ENCODE measurements at regions not wholly inside any gene's neighbourhood (a gene's known extent, or its start where the extent isn't known, plus 50 kb on each side); places are given as distances from the start of the nearest gene placed in this dataset.

- H3K36me3 Mint-ChIP-seq (ENCODE audit: low read depth) = no peaks in the 10 kb centered on the region
- H3K27me3 Mint-ChIP-seq (ENCODE audit: low read depth) = no peaks in the 10 kb centered on the region
- no peak for TF ChIP-seq CTCF (conservative IDR thresholded peaks at IDR 0.05)
- H3K9me3 Mint-ChIP-seq = no peaks in the 10 kb centered on the region
- H3K4me3 Mint-ChIP-seq = no peak overlapping the region
- H3K27ac Mint-ChIP-seq (ENCODE audit: unreplicated experiment) = no peak overlapping the region
- DNase-seq (ENCODE audit: low read depth, low spot score) = no peak
- H3K4me1 Mint-ChIP-seq = peaks cover 9% of the 10 kb centered on the region
Observed at GRCh38 chr11:104738918-104739317, 159.3 kb downstream of the CASP12 start.

- no peak for DNase-seq (ENCODE audit: low read depth, low spot score)
- no peak overlapping the region for H3K27ac Mint-ChIP-seq (ENCODE audit: unreplicated experiment)
- peaks cover 9% of the 10 kb centered on the region for H3K4me1 Mint-ChIP-seq
- H3K36me3 Mint-ChIP-seq (ENCODE audit: low read depth) = no peaks in the 10 kb centered on the region
- no peaks in the 10 kb centered on the region for H3K27me3 Mint-ChIP-seq (ENCODE audit: low read depth)
- no peak overlapping the region for H3K4me3 Mint-ChIP-seq
- no peaks in the 10 kb centered on the region for H3K9me3 Mint-ChIP-seq
- TF ChIP-seq CTCF (conservative IDR thresholded peaks at IDR 0.05) = no peak
Observed at GRCh38 chr11:104738208-104738607, 160.1 kb downstream of the CASP12 start.

- no peak for DNase-seq (ENCODE audit: low read depth, low spot score)
- Mint-ChIP-seq H3K4me1 (peaks cover 9% of the 10 kb centered on the region), H3K36me3 (ENCODE audit: low read depth) (no peaks in the 10 kb centered on the region), H3K9me3 (no peaks in the 10 kb centered on the region), H3K4me3 (no peak overlapping the region), H3K27me3 (ENCODE audit: low read depth) (no peaks in the 10 kb centered on the region), H3K27ac (ENCODE audit: unreplicated experiment) (no peak overlapping the region)
- no peak for TF ChIP-seq CTCF (conservative IDR thresholded peaks at IDR 0.05)
Observed at GRCh38 chr11:104736502-104736901, 161.8 kb downstream of the CASP12 start.

- Mint-ChIP-seq H3K36me3 (ENCODE audit: low read depth) (no peaks in the 10 kb centered on the region), H3K4me1 (peaks cover 9% of the 10 kb centered on the region), H3K9me3 (no peaks in the 10 kb centered on the region), H3K27me3 (ENCODE audit: low read depth) (no peaks in the 10 kb centered on the region), H3K27ac (ENCODE audit: unreplicated experiment) (no peak overlapping the region), H3K4me3 (no peak overlapping the region)
- no peak for DNase-seq (ENCODE audit: low read depth, low spot score)
- no peak for TF ChIP-seq CTCF (conservative IDR thresholded peaks at IDR 0.05)
Observed at GRCh38 chr11:104734998-104735397, 163.3 kb downstream of the CASP12 start.

- TF ChIP-seq CTCF (conservative IDR thresholded peaks at IDR 0.05) = no peak
- no peak overlapping the region for H3K4me3 Mint-ChIP-seq
- no peaks in the 10 kb centered on the region for H3K36me3 Mint-ChIP-seq (ENCODE audit: low read depth)
- H3K27me3 Mint-ChIP-seq (ENCODE audit: low read depth) = no peaks in the 10 kb centered on the region
- no peaks in the 10 kb centered on the region for H3K9me3 Mint-ChIP-seq
- no peak overlapping the region for H3K27ac Mint-ChIP-seq (ENCODE audit: unreplicated experiment)
- DNase-seq (ENCODE audit: low read depth, low spot score) = no peak
- H3K4me1 Mint-ChIP-seq = no peaks in the 10 kb centered on the region
Observed at GRCh38 chr11:104731890-104732289, 166.4 kb downstream of the CASP12 start.

GRCh38 chr11:104728927-104729326 lies 169.3 kb downstream of the CASP12 start:
- Mint-ChIP-seq H3K27ac (ENCODE audit: unreplicated experiment) (no peak overlapping the region), H3K4me3 (no peak overlapping the region), H3K36me3 (ENCODE audit: low read depth) (no peaks in the 10 kb centered on the region), H3K4me1 (no peaks in the 10 kb centered on the region), H3K27me3 (ENCODE audit: low read depth) (no peaks in the 10 kb centered on the region), H3K9me3 (no peaks in the 10 kb centered on the region)
- TF ChIP-seq CTCF (conservative IDR thresholded peaks at IDR 0.05) = no peak
- DNase-seq (ENCODE audit: low read depth, low spot score) = no peak
